ENCODE measurements at regions not wholly inside any gene's neighbourhood (a gene's known extent, or its start where the extent isn't known, plus 50 kb on each side); places are given as distances from the start of the nearest gene placed in this dataset.

DNA sequence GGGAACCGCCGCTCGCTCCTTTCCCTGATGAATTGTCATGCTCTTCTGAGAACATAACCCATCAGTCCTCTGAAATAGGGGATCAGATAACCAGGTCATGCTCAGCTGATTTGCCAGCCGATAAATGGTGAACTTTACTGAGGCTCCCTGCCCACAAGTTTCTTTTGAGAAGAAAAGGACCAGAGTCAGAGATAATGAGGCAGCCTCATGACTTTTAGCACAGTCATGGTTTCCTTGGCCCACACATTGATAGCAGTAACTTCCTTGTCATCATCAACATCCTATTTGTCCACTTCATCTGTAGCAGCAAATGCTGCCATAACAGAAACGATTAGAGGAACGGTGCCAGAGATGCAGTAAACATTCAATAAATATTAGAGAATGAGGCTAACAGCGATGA is 509.0 kb downstream of the GATA3 start:
- no peak for TF ChIP-seq EZH2 (IDR thresholded peaks at IDR 0.05; ENCODE audit: insufficient read depth, poor library complexity, severe bottlenecking)
- no peak for TF ChIP-seq EZH2phosphoT487 (IDR thresholded peaks at IDR 0.05; ENCODE audit: insufficient read depth, low read depth)
